GM18508 (cell line): ENCODE measurements at regions not wholly inside any gene's neighbourhood (a gene's known extent, or its start where the extent isn't known, plus 50 kb on each side); places are given as distances from the start of the nearest gene placed in this dataset.
"Not testable (repeated sequence)": the region's sequence is repeated elsewhere in the genome, so short reads cannot be mapped to it uniquely, and the experiment has no call there.

Source experiments
- ATAC-seq: cut with Tn5 transposase; IDR thresholded peaks from one replicate; pipeline ENCODE4 v1.9.1; 2021; ENCODE audit warnings: moderate number of reproducible peaks; ENCODE audit not compliant: insufficient read depth, unreplicated experiment

- ATAC-seq: not testable (repeated sequence)
These were observed 102.5 kb downstream of the CDRT15L2 start for GRCh38 chr17:20681746-20682722.

- ATAC-seq: not testable (repeated sequence)
These were observed 104.2 kb downstream of the CDRT15L2 start for GRCh38 chr17:20683651-20684229.

GRCh38 chr17:20684975-20685374 lies 105.5 kb downstream of the CDRT15L2 start:
- ATAC-seq: not testable (repeated sequence)

GRCh38 chr17:20687584-20687983 lies 108.1 kb downstream of the CDRT15L2 start:
- ATAC-seq: not testable (repeated sequence)

GRCh38 chr17:20689170-20689749 lies 109.7 kb downstream of the CDRT15L2 start:
- ATAC-seq: not testable (repeated sequence)

GRCh38 chr17:20692706-20693105 lies 113.2 kb downstream of the CDRT15L2 start:
- ATAC-seq: not testable (repeated sequence)

GRCh38 chr17:20695871-20696270 lies 116.3 kb downstream of the CDRT15L2 start:
- not testable (repeated sequence) for ATAC-seq

GRCh38 chr17:20698463-20699206 lies 119.1 kb downstream of the CDRT15L2 start:
- ATAC-seq: peak; percentile 70

GRCh38 chr17:20700528-20700927 lies 121.0 kb downstream of the CDRT15L2 start:
- ATAC-seq: not testable (repeated sequence)

GRCh38 chr17:20701366-20701765 lies 121.8 kb downstream of the CDRT15L2 start:
- not testable (repeated sequence) for ATAC-seq

GRCh38 chr17:20702692-20703091 lies 123.2 kb downstream of the CDRT15L2 start:
- ATAC-seq: no peak

- no peak for ATAC-seq
These were observed 124.3 kb downstream of the CDRT15L2 start for GRCh38 chr17:20703781-20704180.

- not testable (repeated sequence) for ATAC-seq
These were observed 125.7 kb downstream of the CDRT15L2 start for GRCh38 chr17:20705186-20705585.

GRCh38 chr17:20706751-20707373 lies 127.3 kb downstream of the CDRT15L2 start:
- no peak for ATAC-seq

GRCh38 chr17:20708821-20709220 lies 129.3 kb downstream of the CDRT15L2 start:
- ATAC-seq: not testable (repeated sequence)

GRCh38 chr17:20716481-20716880 lies 137.0 kb downstream of the CDRT15L2 start:
- ATAC-seq: not testable (repeated sequence)

- ATAC-seq: no peak
These were observed 141.6 kb downstream of the CDRT15L2 start for GRCh38 chr17:20721171-20721570.

GRCh38 chr17:20724391-20724790 lies 144.9 kb downstream of the CDRT15L2 start:
- ATAC-seq: not testable (repeated sequence)

- ATAC-seq: not testable (repeated sequence)
These were observed 147.7 kb downstream of the CDRT15L2 start for GRCh38 chr17:20727201-20727600.

GRCh38 chr17:20728181-20728580 lies 148.7 kb downstream of the CDRT15L2 start:
- ATAC-seq: no peak
